ENCODE measurements at regions not wholly inside any gene's neighbourhood (a gene's known extent, or its start where the extent isn't known, plus 50 kb on each side); places are given as distances from the start of the nearest gene placed in this dataset.

DNA sequence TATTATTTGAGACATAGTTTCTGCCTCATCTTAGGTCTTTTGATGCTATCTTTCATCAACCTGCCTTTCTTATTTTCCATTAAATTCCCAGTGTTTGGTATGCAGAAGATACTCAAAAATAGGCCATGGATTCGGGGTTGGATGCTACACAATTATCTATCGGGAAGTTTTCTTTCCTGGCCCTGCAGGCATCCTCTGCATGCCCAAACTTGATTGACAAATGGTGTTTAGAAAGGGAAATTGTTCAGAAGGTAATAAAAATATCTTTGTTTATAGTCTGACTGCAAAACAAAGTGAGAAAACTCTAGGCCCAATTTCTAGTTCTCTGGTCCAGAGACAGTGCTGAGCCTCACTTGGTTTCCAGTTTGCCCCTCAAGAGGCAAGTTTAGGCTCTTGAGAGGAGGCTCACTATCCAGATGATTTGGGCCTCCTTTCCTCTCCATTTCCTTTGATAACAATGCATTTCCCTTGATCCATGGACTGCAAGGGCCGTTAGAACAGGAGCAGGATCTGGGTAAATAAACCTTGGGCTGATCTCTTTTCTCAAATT lies 157.1 kb upstream of the DPH6 start:
- H3K36me3 Mint-ChIP-seq: no peaks in the 10 kb centered on the region
- no peaks in the 10 kb centered on the region for H3K4me1 Mint-ChIP-seq
- peaks cover 0 to 12% (median 0%) of the 10 kb centered on the region in 5 donors for H3K27me3 Mint-ChIP-seq
- no peak for ATAC-seq
- peaks cover 0 to 2% (median 0%) of the 10 kb centered on the region in 9 donors for H3K9me3 Mint-ChIP-seq
- POLR2A ChIA-PET: no interaction called here
- no peak for DNase-seq
- no peak overlapping the region for H3K27ac Mint-ChIP-seq
- no peak overlapping the region for H3K4me3 Mint-ChIP-seq

DNA sequence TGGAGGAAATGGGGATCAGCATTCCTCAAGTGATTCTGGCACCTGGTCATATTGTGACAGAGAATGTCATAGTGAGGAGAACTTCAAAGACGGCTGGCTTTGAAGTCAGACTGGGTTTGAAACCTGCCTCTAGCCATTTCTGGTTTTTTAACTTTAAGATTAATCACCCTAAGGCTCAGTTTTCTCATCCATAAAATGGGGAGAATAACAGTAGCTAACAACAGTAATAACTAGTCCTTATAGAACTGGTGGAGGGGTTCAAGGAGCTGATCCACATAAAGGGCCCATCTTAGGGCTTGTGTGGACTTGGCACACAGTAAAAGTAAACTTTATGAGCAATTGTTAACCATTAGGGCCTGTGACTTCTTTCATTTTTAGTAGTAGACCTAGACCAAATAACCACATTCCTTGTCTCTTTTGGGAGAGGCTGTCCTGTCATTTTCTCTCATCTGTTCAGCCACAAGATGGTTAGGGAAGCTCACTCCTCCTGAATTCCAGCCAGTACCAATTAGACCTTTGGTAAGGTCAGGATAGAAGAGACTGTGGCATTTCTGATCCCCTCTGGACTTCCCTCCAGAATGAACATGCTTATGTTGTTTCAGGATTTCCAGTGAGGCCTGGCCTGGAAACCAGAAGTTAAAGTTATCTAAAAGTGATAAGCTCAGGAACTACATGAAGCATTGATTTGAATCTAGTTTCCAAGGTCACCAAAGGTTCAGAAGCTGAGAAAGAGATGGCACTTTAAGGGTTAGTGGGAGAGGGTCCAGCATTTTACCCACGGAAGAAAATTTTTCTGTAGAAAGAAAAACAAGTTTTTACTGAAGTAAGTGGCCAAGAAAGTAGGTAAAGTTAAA lies 159.3 kb upstream of the DPH6 start:
- Mint-ChIP-seq H3K9me3 (peaks cover 0 to 2% (median 0%) of the 10 kb centered on the region in 9 donors), H3K4me3 (no peak overlapping the region), H3K4me1 (no peaks in the 10 kb centered on the region), H3K27me3 (peaks cover 0 to under 1% (median 0%) of the 10 kb centered on the region in 5 donors), H3K27ac (no peak overlapping the region), H3K36me3 (no peaks in the 10 kb centered on the region)
- POLR2A ChIA-PET: interaction anchor here (0.6 kb wide), 1 partner anchor 93 kb away, joined by 5 read pairs; no protein-coding TSS in a partner anchor
- DNase-seq (no peak), ATAC-seq (no peak)

DNA sequence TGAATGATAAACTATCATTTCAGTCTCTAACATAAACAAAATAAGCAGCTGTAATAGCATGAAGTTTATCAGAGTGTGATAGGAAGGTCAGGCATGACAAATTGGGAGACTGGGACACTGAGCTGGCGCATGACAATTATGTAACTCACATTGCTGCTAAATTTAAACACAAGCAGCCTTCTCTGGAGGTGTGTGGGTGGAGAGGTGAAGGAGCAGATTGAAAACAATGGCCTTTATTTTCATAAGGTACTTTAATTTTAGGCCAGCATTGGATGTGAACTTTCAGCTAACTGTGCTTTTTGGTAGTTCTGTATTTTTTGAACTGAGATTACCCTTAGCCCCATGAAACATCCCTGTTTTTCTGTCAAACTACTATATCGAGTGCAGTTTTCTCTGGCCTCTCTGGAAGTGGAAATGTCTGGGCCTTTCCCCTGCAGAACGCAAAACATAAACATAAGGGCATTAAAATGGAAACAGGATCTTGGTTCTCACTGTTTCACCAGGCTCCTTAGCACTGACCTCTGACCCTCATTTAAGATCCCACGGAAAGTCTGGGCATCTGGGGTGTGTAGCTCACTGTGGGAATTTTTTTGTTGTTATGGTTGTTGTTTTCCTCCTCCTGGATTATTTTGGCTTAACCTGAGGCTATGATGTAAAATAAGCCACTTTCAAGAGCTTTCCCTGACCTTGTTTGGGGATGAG lies 160.1 kb upstream of the DPH6 start:
- no peaks in the 10 kb centered on the region for H3K36me3 Mint-ChIP-seq
- H3K4me3 Mint-ChIP-seq: no peak overlapping the region
- POLR2A ChIA-PET: interaction anchor here (0.6 kb wide), 1 partner anchor 92 kb away, joined by 5 read pairs; no protein-coding TSS in a partner anchor
- ATAC-seq (no peak), DNase-seq (no peak)
- H3K27me3 Mint-ChIP-seq: peaks cover 0 to 4% (median 0%) of the 10 kb centered on the region in 5 donors
- no peaks in the 10 kb centered on the region for H3K4me1 Mint-ChIP-seq
- H3K27ac Mint-ChIP-seq: no peak overlapping the region
- H3K9me3 Mint-ChIP-seq: peaks cover 0 to 2% (median 0%) of the 10 kb centered on the region in 9 donors

DNA sequence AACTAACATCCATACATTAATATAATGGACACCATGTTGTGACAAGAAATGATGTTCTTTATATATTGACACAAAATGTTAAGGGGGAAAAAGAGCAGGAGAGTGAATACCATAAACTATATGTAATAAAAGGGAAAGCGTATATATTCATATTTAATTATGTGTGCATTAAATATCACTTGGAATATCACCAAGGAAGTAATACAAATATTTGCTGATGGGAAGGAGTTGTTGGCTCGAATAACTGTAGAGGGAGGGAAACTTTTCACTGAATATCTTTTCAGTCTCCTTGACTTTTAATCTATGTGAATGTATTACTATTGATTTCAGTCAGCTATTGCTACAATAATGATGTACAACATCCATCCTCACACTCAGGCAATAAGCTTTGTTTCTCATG lies 167.0 kb upstream of the DPH6 start:
- DNase-seq: no peak
- Mint-ChIP-seq H3K9me3 (peaks cover 0 to 15% (median 3%) of the 10 kb centered on the region in 9 donors), H3K4me1 (no peaks in the 10 kb centered on the region), H3K27ac (no peak overlapping the region), H3K27me3 (peaks cover 3 to 21% (median 7%) of the 10 kb centered on the region in 5 donors), H3K36me3 (no peaks in the 10 kb centered on the region), H3K4me3 (no peak overlapping the region)
- ATAC-seq: no peak
- POLR2A ChIA-PET: no interaction called here

DNA sequence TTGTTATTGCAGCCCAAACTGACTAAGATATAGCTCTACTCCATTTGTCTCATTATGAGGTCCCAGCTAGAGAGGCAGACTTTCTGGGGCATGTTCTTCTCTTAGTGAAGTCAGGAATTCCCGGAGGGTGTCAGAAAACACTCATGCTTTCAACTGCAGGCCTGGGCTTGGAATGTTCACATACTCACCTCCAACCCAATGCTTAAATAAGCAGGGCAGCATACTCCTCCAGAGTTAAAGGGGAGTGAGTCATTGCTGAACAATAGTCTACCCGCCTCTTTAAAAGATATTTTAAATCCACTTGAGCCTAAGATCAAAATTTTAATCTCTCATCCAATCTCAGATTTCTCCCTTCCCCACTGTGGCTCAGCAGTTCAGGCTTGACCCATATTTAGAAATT lies 167.8 kb upstream of the DPH6 start:
- no peak overlapping the region for H3K27ac Mint-ChIP-seq
- H3K27me3 Mint-ChIP-seq: peaks cover 3 to 21% (median 7%) of the 10 kb centered on the region in 5 donors
- H3K9me3 Mint-ChIP-seq: peaks cover 0 to 15% (median 3%) of the 10 kb centered on the region in 9 donors
- POLR2A ChIA-PET: no interaction called here
- DNase-seq (no peak), ATAC-seq (no peak)
- no peaks in the 10 kb centered on the region for H3K36me3 Mint-ChIP-seq
- no peaks in the 10 kb centered on the region for H3K4me1 Mint-ChIP-seq
- H3K4me3 Mint-ChIP-seq: no peak overlapping the region

DNA sequence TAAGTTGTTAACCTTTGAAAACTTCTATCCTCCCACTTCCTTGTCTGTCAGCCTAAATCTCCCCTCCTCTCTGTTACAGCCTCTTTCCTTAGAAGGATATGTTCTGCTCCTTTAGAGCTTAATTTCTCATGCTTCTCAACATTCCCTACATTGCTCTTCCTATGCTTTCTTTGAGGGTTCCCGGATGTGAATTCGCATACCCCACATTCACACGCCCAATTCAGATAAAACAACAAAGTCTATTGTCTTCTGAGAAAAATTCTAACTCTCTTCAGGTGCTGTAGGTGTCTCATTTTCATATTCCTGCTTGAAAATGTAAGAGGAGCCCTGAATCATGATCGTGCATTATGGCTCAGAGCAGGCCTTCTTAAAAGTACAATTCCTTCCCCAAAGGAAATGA lies 171.8 kb upstream of the DPH6 start:
- Mint-ChIP-seq H3K27me3 (peaks cover 3 to 17% (median 9%) of the 10 kb centered on the region in 5 donors), H3K36me3 (no peaks in the 10 kb centered on the region), H3K4me1 (no peaks in the 10 kb centered on the region), H3K4me3 (no peak overlapping the region), H3K27ac (no peak overlapping the region), H3K9me3 (peaks cover 0 to 15% (median 3%) of the 10 kb centered on the region in 9 donors)
- ATAC-seq: no peak
- POLR2A ChIA-PET: no interaction called here
- DNase-seq: no peak

DNA sequence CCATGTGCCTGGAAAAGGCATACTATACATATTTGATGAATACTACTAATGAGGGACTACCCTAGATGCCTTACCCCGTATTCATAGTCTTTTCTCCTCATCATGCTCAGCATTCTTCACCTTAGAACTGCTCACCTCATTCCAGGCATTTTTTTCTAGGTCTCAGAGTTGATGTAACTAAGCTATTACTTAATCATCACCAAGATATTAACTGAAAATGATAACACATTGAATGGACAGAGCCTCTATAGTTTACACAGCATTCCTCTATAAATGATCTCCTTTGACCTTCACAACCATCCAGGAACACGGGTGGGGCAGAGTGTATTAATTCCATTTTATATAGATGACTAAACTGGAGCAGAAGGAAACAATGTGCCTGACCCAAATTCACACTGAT lies 174.1 kb upstream of the DPH6 start:
- Mint-ChIP-seq H3K27me3 (peaks cover 3 to 15% (median 9%) of the 10 kb centered on the region in 5 donors), H3K27ac (no peak overlapping the region), H3K4me1 (no peaks in the 10 kb centered on the region), H3K4me3 (no peak overlapping the region), H3K9me3 (peaks cover 0 to 15% (median 3%) of the 10 kb centered on the region in 9 donors), H3K36me3 (no peaks in the 10 kb centered on the region)
- POLR2A ChIA-PET: interaction anchor here (0.6 kb wide), 1 partner anchor 447 kb away, joined by 3 read pairs; no protein-coding TSS in a partner anchor
- ATAC-seq: no peak
- DNase-seq: no peak

DNA sequence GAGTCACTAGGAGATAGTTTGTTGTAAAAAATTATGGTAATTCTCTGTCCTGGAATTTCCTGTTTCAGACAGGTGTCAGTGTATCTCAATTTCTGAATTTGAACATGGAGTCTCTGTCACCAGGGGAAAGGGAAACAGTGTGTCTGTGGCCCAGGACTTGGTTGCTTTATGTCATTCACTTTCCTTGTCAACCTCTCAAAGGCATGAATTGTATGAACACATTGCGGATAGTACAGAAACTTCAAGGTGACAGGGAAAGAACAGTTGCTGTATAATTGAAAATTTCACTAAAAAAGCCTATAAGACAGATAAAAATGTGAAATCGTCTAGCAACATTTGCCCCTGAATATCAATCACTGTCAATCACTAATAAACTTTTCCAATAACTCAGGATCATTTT lies 175.0 kb upstream of the DPH6 start:
- H3K36me3 Mint-ChIP-seq: no peaks in the 10 kb centered on the region
- DNase-seq: no peak
- H3K4me1 Mint-ChIP-seq: no peaks in the 10 kb centered on the region
- peaks cover 3 to 16% (median 9%) of the 10 kb centered on the region in 5 donors for H3K27me3 Mint-ChIP-seq
- peaks cover 0 to 11% (median 0%) of the 10 kb centered on the region in 9 donors for H3K9me3 Mint-ChIP-seq
- no peak overlapping the region for H3K27ac Mint-ChIP-seq
- POLR2A ChIA-PET: interaction anchor here (0.6 kb wide), 1 partner anchor 237 kb away, joined by 3 read pairs; no protein-coding TSS in a partner anchor
- no peak overlapping the region for H3K4me3 Mint-ChIP-seq
- ATAC-seq: no peak

DNA sequence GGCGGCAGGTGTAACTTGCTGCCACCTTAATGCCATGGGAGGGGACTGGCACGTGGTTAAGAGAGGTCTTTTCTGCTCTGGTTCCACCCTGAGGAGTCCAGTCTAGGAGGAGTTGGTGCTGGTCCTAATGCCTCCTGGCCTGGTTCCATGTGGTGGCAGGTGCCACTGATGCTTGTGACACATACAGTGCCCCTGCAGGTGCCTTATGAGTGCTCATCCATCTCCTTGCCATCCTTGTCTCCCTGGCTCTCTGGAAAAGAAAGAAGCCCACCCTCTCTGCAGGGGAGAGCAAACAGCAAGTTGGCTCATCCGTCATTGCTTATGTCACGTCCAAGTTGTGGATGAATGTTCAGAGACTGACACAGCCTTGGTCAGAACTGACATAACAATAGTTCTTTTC lies 175.8 kb upstream of the DPH6 start:
- DNase-seq (no peak), ATAC-seq (no peak)
- H3K4me1 Mint-ChIP-seq: no peaks in the 10 kb centered on the region
- H3K27me3 Mint-ChIP-seq: peaks cover 3 to 17% (median 7%) of the 10 kb centered on the region in 5 donors
- POLR2A ChIA-PET: no interaction called here
- H3K9me3 Mint-ChIP-seq: peaks cover 0 to 6% (median 0%) of the 10 kb centered on the region in 9 donors
- no peaks in the 10 kb centered on the region for H3K36me3 Mint-ChIP-seq
- no peak overlapping the region for H3K27ac Mint-ChIP-seq
- H3K4me3 Mint-ChIP-seq: no peak overlapping the region

DNA sequence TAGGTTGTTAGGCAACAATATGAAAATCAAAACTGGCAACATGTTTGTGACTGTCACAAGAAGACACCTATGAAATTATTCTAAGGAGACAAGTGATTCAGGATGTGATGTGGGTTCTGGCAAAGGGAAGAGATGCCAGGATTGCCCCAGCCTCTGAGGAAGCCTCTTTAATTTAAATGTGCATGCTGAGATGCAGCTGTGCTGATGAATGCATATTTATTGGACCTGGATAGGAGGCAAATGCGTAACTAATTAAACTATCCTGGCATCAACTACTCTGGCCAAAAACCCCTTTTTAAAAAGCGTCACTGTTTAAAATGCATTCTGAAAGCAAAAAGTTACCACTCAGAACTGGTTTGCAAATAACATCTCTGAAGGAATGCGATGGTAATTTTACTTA lies 176.5 kb upstream of the DPH6 start:
- Mint-ChIP-seq H3K4me1 (no peaks in the 10 kb centered on the region), H3K27me3 (peaks cover 3 to 17% (median 7%) of the 10 kb centered on the region in 5 donors), H3K36me3 (no peaks in the 10 kb centered on the region), H3K9me3 (peaks cover 0 to 6% (median 0%) of the 10 kb centered on the region in 9 donors), H3K4me3 (no peak overlapping the region), H3K27ac (no peak overlapping the region)
- POLR2A ChIA-PET: no interaction called here
- ATAC-seq: no peak
- no peak for DNase-seq

DNA sequence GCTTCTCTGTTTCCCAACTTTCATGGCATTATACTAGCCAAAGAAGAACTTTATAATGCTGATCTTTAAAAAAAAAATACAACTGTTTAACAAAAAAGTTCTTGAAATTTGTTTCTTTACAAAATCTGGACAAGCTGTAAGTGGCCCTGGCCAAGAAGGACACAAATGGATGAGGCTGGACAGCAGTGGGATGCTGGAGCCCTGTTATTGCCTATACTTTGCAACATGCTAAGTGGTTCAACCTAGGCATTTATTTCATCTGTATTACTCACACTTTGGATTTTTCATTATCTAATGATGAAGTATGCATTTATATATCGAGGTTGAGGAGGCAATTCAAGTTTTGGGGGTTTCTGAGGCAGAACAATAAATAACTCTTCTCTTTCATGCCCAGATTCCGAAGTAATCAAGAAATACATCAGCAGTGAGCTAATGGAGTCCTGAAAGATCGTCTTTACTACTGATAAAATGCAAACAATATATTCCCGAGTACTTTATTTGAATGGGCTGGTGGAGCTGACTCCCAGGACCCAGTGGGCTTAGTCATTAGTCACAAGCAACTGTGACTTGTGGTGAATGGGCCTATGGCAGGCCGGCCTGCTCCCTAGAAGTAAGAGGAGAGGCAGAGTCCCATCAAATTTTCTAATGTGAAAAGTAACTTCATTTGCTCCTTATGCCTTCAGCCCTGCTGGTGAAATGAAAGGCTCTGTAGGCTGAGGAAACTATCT lies 177.3 kb upstream of the DPH6 start:
- H3K4me3 Mint-ChIP-seq: no peak overlapping the region
- H3K36me3 Mint-ChIP-seq: no peaks in the 10 kb centered on the region
- no peaks in the 10 kb centered on the region for H3K4me1 Mint-ChIP-seq
- peaks cover 0 to 3% (median 0%) of the 10 kb centered on the region in 9 donors for H3K9me3 Mint-ChIP-seq
- DNase-seq: no peak
- H3K27me3 Mint-ChIP-seq: peaks cover 0 to 19% (median 7%) of the 10 kb centered on the region in 5 donors
- no peak overlapping the region for H3K27ac Mint-ChIP-seq
- no peak for ATAC-seq
- POLR2A ChIA-PET: no interaction called here

DNA sequence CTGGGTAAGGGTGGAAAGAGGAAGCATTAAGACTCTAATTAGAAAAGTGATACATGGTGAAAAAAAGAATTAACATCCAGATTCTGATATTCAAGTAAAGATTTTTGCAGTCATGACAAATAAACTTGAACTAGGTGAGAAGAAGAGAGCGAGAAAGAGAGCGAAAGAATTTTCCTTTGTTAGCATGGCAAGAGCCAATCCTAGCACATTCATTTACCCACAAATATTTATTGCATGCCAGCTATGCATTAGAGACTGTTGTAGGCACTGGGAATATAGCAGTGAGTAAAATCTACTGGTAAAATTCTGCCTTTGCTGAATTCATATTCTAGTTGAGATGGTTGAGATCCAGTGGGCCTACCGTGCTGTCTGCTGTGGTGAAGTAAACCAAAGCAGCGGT lies 177.9 kb upstream of the DPH6 start:
- Mint-ChIP-seq H3K36me3 (no peaks in the 10 kb centered on the region), H3K4me3 (no peak overlapping the region), H3K27ac (no peak overlapping the region), H3K9me3 (peaks cover 0 to 3% (median 0%) of the 10 kb centered on the region in 9 donors), H3K27me3 (peaks cover 0 to 23% (median 7%) of the 10 kb centered on the region in 5 donors), H3K4me1 (no peaks in the 10 kb centered on the region)
- no peak for ATAC-seq
- POLR2A ChIA-PET: no interaction called here
- no peak for DNase-seq
